GM23338 (cell line): ENCODE measurements at regions not wholly inside any gene's neighbourhood (a gene's known extent, or its start where the extent isn't known, plus 50 kb on each side); places are given as distances from the start of the nearest gene placed in this dataset.

Source experiments
- ATAC-seq: fragments of 200-7000 bp; cut with Tn5 transposase; 3 replicates; pipeline ENCODE4 v1.9.1; 2020
- DNase-seq: peaks from one replicate; pipeline ENCODE4 v3.0.0-alpha.2; 2015; ENCODE audit warnings: low spot score
- H2AFZ ChIP-seq: fragments of 200-600 bp; sonication (generic); 2 replicates; pipeline ENCODE4 v1.8.0; 2016; ENCODE audit warnings: antibody characterized with exemption, mild to moderate bottlenecking, moderate library complexity
- H3F3A ChIP-seq: fragments of 200-600 bp; sonication (generic); replicated peaks from 2 replicates; pipeline ENCODE4 v1.8.0; 2017; ENCODE audit warnings: antibody characterized with exemption, mixed run types, low read depth
- H3K27ac ChIP-seq: fragments of 200-600 bp; sonication (generic); 2 replicates; pipeline ENCODE4 v1.6.1; 2016; ENCODE audit warnings: low read depth
- H3K27me3 ChIP-seq: fragments of 200-600 bp; sonication (generic); 2 replicates; pipeline ENCODE4 v1.8.0; 2016; ENCODE audit warnings: mild to moderate bottlenecking, mixed run types, moderate library complexity; ENCODE audit not compliant: insufficient read depth
- H3K36me3 ChIP-seq: fragments of 200-600 bp; sonication (generic); 2 replicates; pipeline ENCODE4 v1.8.0; 2016; ENCODE audit warnings: mild to moderate bottlenecking; ENCODE audit not compliant: insufficient read depth
- H3K4me1 ChIP-seq: fragments of 200-600 bp; sonication (generic); 2 replicates; pipeline ENCODE4 v1.8.0; 2016; ENCODE audit warnings: mild to moderate bottlenecking, moderate library complexity; ENCODE audit not compliant: insufficient read depth
- H3K4me2 ChIP-seq: fragments of 200-600 bp; sonication (generic); 2 replicates; pipeline ENCODE4 v1.7.1; 2017; ENCODE audit warnings: mixed run types
- H3K4me3 ChIP-seq: fragments of 200-600 bp; sonication (generic); 2 replicates; pipeline ENCODE4 v1.6.1; 2016; ENCODE audit warnings: mixed run types
- H3K79me2 ChIP-seq: fragments of 200-600 bp; sonication (generic); replicated peaks from 2 replicates; pipeline ENCODE4 v1.8.0; 2017; ENCODE audit warnings: mild to moderate bottlenecking; ENCODE audit not compliant: insufficient read depth
- H3K9me2 ChIP-seq: fragments of 200-600 bp; sonication (generic); 2 replicates; pipeline ENCODE4 v1.8.0; 2017; ENCODE audit not compliant: insufficient read depth
- H4K20me1 ChIP-seq: fragments of 200-600 bp; sonication (generic); replicated peaks from 2 replicates; pipeline ENCODE4 v1.8.0; 2017; ENCODE audit warnings: mild to moderate bottlenecking; ENCODE audit not compliant: insufficient read depth
- H3K27ac Mint-ChIP-seq: 2 replicates; pipeline ENCODE4 v1.8.0; 2020; ENCODE audit warnings: inconsistent platforms, mild to moderate bottlenecking, moderate library complexity, mixed read lengths
- H3K27me3 Mint-ChIP-seq: 3 replicates; pipeline ENCODE4 v1.8.0; 2022; ENCODE audit warnings: low read depth, mild to moderate bottlenecking, moderate library complexity, mixed read lengths, inconsistent platforms; ENCODE audit not compliant: insufficient read depth, poor library complexity
- H3K36me3 Mint-ChIP-seq: 3 replicates; pipeline ENCODE4 v1.8.0; 2021; ENCODE audit warnings: low read depth, mild to moderate bottlenecking, inconsistent platforms, moderate library complexity, mixed read lengths
- H3K4me1 Mint-ChIP-seq: 3 replicates; pipeline ENCODE4 v1.8.0; 2020; ENCODE audit warnings: mild to moderate bottlenecking, inconsistent platforms, mixed read lengths
- H3K4me3 Mint-ChIP-seq: 3 replicates; pipeline ENCODE4 v1.8.0; 2021; ENCODE audit warnings: moderate library complexity, mild to moderate bottlenecking, inconsistent platforms, mixed read lengths
- H3K9me3 Mint-ChIP-seq: 3 replicates; pipeline ENCODE4 v1.8.0; 2020; ENCODE audit warnings: moderate library complexity, mild to moderate bottlenecking, inconsistent platforms, mixed read lengths
- ETS1 ChIP-seq: IDR thresholded peaks from 2 replicates; pipeline ENCODE4 v1.6.1; 2016; ENCODE audit warnings: antibody characterized with exemption
- EZH2 ChIP-seq: fragments of 200-600 bp; sonication (generic); IDR thresholded peaks from one replicate; pipeline ENCODE4 v1.8.0; 2017; ENCODE audit warnings: antibody characterized with exemption, mild to moderate bottlenecking, low read depth; ENCODE audit not compliant: unreplicated experiment
- EZH2phosphoT487 ChIP-seq: fragments of 200-600 bp; sonication (generic); IDR thresholded peaks from one replicate; pipeline ENCODE4 v1.8.1; 2018; ENCODE audit warnings: antibody characterized with exemption; ENCODE audit not compliant: unreplicated experiment
- JUNB ChIP-seq: IDR thresholded peaks from one replicate; pipeline ENCODE4 v1.6.1; 2016; ENCODE audit warnings: antibody characterized with exemption; ENCODE audit not compliant: unreplicated experiment
- POLR2AphosphoS5 ChIP-seq: IDR thresholded peaks from 2 replicates; pipeline ENCODE4 v1.6.1; 2016; ENCODE audit warnings: antibody characterized with exemption, low read depth
- STAT1 ChIP-seq: IDR thresholded peaks from one replicate; pipeline ENCODE4 v1.6.1; 2016; ENCODE audit warnings: antibody characterized with exemption; ENCODE audit not compliant: unreplicated experiment
- ZNF331 ChIP-seq: fragments of 250-450 bp; sonication (Bioruptor Pico); IDR thresholded peaks from 2 replicates; pipeline ENCODE4 v1.5.0; 2020; ENCODE audit warnings: low read depth, mild to moderate bottlenecking, moderate library complexity
- TF ChIP-seq, protein P1 (sequence below): fragments of 250-450 bp; sonication (Bioruptor Pico); IDR thresholded peaks from 2 replicates; pipeline ENCODE4 v1.5.0; 2020; ENCODE audit warnings: mild to moderate bottlenecking, moderate library complexity
- TF ChIP-seq, protein P2 (sequence below), 2 experiments: fragments of 200-600 bp in 1 of 2; sonication (generic) in 1 of 2; conservative IDR thresholded peaks; 2 replicates each; pipeline versions ENCODE4 v1.5.1 to v1.6.1; 2016 to 2017; ENCODE audit warnings: antibody characterized with exemption in 2 of 2, low read depth in 2 of 2, mild to moderate bottlenecking in 2 of 2, moderate library complexity in 1 of 2

DNA sequence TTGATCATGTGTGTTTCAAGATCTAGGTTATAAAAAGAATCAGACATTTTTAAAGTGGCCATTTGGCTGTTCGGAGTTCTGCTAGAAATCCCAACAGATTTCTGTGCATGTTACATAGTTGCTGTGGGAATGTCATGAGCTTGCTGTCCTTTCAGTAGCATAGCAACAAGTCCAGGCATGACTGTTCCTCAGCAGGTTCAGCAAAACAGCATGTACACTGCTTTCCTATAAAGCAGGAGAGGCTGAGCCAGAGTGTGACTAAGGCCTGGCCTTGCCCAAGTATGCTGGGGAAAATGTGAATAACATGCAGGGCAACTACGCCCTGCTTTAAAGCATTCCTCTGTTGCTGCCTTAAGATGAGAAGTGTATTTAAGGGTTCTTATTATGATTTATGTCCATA, 217.1 kb upstream of the SMIM31 start:
- Mint-ChIP-seq H3K36me3 (peaks cover 24% of the 10 kb centered on the region), H3K27ac (peak overlapping the region; percentile 64), H3K9me3 (peaks cover 27% of the 10 kb centered on the region), H3K4me3 (no peak overlapping the region), H3K27me3 (no peaks in the 10 kb centered on the region), H3K4me1 (peaks cover 3% of the 10 kb centered on the region)
- H3K27me3 ChIP-seq = no peaks in the 10 kb centered on the region
- H3F3A ChIP-seq = no peaks in the 10 kb centered on the region
- no peaks in the 10 kb centered on the region for H4K20me1 ChIP-seq
- no peak overlapping the region for H3K4me2 ChIP-seq
- 0 out of 2 replicates have a peak, but pooled peaks cover 2% of the 10 kb centered on the region for H3K9me2 ChIP-seq
- peaks cover 10% of the 10 kb centered on the region; the same call in 1 of the 2 replicates for H3K36me3 ChIP-seq
- H3K4me1 ChIP-seq = no peaks in the 10 kb centered on the region; the same call in 1 of the 2 replicates
- TF ChIP-seq POLR2AphosphoS5 = no peak
- TF ChIP-seq EZH2 = no peak
- TF ChIP-seq EZH2phosphoT487 = no peak
- TF ChIP-seq, protein P1, sequence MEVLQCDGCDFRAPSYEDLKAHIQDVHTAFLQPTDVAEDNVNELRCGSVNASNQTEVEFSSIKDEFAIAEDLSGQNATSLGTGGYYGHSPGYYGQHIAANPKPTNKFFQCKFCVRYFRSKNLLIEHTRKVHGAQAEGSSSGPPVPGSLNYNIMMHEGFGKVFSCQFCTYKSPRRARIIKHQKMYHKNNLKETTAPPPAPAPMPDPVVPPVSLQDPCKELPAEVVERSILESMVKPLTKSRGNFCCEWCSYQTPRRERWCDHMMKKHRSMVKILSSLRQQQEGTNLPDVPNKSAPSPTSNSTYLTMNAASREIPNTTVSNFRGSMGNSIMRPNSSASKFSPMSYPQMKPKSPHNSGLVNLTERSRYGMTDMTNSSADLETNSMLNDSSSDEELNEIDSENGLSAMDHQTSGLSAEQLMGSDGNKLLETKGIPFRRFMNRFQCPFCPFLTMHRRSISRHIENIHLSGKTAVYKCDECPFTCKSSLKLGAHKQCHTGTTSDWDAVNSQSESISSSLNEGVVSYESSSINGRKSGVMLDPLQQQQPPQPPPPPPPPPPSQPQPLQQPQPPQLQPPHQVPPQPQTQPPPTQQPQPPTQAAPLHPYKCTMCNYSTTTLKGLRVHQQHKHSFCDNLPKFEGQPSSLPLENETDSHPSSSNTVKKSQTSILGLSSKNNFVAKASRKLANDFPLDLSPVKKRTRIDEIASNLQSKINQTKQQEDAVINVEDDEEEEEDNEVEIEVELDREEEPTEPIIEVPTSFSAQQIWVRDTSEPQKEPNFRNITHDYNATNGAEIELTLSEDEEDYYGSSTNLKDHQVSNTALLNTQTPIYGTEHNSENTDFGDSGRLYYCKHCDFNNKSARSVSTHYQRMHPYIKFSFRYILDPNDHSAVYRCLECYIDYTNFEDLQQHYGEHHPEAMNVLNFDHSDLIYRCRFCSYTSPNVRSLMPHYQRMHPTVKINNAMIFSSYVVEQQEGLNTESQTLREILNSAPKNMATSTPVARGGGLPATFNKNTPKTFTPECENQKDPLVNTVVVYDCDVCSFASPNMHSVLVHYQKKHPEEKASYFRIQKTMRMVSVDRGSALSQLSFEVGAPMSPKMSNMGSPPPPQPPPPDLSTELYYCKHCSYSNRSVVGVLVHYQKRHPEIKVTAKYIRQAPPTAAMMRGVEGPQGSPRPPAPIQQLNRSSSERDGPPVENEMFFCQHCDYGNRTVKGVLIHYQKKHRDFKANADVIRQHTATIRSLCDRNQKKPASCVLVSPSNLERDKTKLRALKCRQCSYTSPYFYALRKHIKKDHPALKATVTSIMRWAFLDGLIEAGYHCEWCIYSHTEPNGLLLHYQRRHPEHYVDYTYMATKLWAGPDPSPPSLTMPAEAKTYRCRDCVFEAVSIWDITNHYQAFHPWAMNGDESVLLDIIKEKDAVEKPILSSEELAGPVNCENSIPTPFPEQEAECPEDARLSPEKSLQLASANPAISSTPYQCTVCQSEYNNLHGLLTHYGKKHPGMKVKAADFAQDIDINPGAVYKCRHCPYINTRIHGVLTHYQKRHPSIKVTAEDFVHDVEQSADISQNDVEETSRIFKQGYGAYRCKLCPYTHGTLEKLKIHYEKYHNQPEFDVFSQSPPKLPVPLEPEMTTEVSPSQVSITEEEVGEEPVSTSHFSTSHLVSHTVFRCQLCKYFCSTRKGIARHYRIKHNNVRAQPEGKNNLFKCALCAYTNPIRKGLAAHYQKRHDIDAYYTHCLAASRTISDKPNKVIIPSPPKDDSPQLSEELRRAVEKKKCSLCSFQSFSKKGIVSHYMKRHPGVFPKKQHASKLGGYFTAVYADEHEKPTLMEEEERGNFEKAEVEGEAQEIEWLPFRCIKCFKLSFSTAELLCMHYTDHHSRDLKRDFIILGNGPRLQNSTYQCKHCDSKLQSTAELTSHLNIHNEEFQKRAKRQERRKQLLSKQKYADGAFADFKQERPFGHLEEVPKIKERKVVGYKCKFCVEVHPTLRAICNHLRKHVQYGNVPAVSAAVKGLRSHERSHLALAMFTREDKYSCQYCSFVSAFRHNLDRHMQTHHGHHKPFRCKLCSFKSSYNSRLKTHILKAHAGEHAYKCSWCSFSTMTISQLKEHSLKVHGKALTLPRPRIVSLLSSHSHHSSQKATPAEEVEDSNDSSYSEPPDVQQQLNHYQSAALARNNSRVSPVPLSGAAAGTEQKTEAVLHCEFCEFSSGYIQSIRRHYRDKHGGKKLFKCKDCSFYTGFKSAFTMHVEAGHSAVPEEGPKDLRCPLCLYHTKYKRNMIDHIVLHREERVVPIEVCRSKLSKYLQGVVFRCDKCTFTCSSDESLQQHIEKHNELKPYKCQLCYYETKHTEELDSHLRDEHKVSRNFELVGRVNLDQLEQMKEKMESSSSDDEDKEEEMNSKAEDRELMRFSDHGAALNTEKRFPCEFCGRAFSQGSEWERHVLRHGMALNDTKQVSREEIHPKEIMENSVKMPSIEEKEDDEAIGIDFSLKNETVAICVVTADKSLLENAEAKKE (CRISPR knock-in tag) = no peak
- no peak for TF ChIP-seq ETS1
- TF ChIP-seq STAT1 = no peak
- TF ChIP-seq, protein P2, sequence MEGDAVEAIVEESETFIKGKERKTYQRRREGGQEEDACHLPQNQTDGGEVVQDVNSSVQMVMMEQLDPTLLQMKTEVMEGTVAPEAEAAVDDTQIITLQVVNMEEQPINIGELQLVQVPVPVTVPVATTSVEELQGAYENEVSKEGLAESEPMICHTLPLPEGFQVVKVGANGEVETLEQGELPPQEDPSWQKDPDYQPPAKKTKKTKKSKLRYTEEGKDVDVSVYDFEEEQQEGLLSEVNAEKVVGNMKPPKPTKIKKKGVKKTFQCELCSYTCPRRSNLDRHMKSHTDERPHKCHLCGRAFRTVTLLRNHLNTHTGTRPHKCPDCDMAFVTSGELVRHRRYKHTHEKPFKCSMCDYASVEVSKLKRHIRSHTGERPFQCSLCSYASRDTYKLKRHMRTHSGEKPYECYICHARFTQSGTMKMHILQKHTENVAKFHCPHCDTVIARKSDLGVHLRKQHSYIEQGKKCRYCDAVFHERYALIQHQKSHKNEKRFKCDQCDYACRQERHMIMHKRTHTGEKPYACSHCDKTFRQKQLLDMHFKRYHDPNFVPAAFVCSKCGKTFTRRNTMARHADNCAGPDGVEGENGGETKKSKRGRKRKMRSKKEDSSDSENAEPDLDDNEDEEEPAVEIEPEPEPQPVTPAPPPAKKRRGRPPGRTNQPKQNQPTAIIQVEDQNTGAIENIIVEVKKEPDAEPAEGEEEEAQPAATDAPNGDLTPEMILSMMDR (conservative IDR thresholded peaks at IDR 0.05; ENCODE audit: low read depth in 2 of 2) = no peak
- TF ChIP-seq ZNF331 (CRISPR knock-in tag) = no peak
- no peak for TF ChIP-seq JUNB
- H2AFZ ChIP-seq = peak overlapping the region; percentile 93; the same call in 1 of the 2 replicates
- H3K79me2 ChIP-seq = no peaks in the 10 kb centered on the region
- no peak overlapping the region for H3K27ac ChIP-seq
- no peak for DNase-seq
- ATAC-seq = no peak
- no peak overlapping the region for H3K4me3 ChIP-seq
